Smooth muscle cell (in vitro differentiated cells): ENCODE measurements at regions not wholly inside any gene's neighbourhood (a gene's known extent, or its start where the extent isn't known, plus 50 kb on each side); places are given as distances from the start of the nearest gene placed in this dataset.
A peak's percentile ranks its signal among the peaks of the same experiment; 100 is the strongest.

Source experiments
- DNase-seq: peaks from one replicate; lab custom pipeline; 2025; ENCODE audit not compliant: unreplicated experiment; lab: John Stamatoyannopoulos, UW
- H2AFZ ChIP-seq: fragments of 200-600 bp; sonication (generic); 2 replicates; pipeline ENCODE4 v1.6.0; 2016; ENCODE audit warnings: antibody characterized with exemption, low read depth, mild to moderate bottlenecking
- H3F3A ChIP-seq: fragments of 200-600 bp; sonication (generic); 2 replicates; pipeline ENCODE4 v1.6.0; 2017; ENCODE audit warnings: antibody characterized with exemption, low read depth
- H3K27ac ChIP-seq: fragments of 200-600 bp; sonication (generic); 2 replicates; pipeline ENCODE4 v1.5.1; 2016; ENCODE audit warnings: low read depth, mild to moderate bottlenecking
- H3K27me3 ChIP-seq: fragments of 200-600 bp; sonication (generic); 2 replicates; pipeline ENCODE4 v1.6.1; 2016; ENCODE audit warnings: low read depth, mild to moderate bottlenecking
- H3K36me3 ChIP-seq: fragments of 200-600 bp; sonication (generic); 2 replicates; pipeline ENCODE4 v1.5.1; 2016; ENCODE audit warnings: low read depth
- H3K4me1 ChIP-seq: fragments of 200-600 bp; sonication (generic); 2 replicates; pipeline ENCODE4 v1.5.1; 2016; ENCODE audit warnings: low read depth
- H3K4me2 ChIP-seq: fragments of 200-600 bp; sonication (generic); 2 replicates; pipeline ENCODE4 v1.6.0; 2016; ENCODE audit warnings: mild to moderate bottlenecking
- H3K4me3 ChIP-seq: fragments of 200-600 bp; sonication (generic); 2 replicates; pipeline ENCODE4 v1.5.1; 2016; ENCODE audit warnings: mild to moderate bottlenecking
- H3K79me2 ChIP-seq: fragments of 200-600 bp; sonication (generic); 2 replicates; pipeline ENCODE4 v1.6.0; 2016; ENCODE audit warnings: low read depth, mild to moderate bottlenecking
- H3K9ac ChIP-seq: fragments of 200-600 bp; sonication (generic); 2 replicates; pipeline ENCODE4 v1.6.0; 2016; ENCODE audit warnings: low read depth
- H3K9me3 ChIP-seq: fragments of 200-600 bp; sonication (generic); replicated peaks from 2 replicates; pipeline ENCODE4 v1.5.1; 2016; ENCODE audit warnings: low read depth
- H4K20me1 ChIP-seq: fragments of 200-600 bp; sonication (generic); 2 replicates; pipeline ENCODE4 v1.6.0; 2016; ENCODE audit warnings: low read depth
- CTCF ChIP-seq: fragments of 200-600 bp; sonication (generic); IDR thresholded peaks from 2 replicates; pipeline ENCODE4 v1.5.1; 2017; ENCODE audit warnings: borderline replicate concordance, mild to moderate bottlenecking, antibody characterized with exemption; ENCODE audit not compliant: insufficient read depth, poor library complexity, severe bottlenecking
- WGBS: methylation state at CpG from one replicate; pipeline ENCODE4 v1.1.7; 2016; ENCODE audit warnings: low lambda C conversion rate; 5-methylcytosine and 5-hydroxymethylcytosine counted together

GRCh38 chr7:85773116-85773728, 586.4 kb upstream of the SEMA3D start:
- peak overlapping the region; percentile 55 for H3K27ac ChIP-seq
- no peak for TF ChIP-seq CTCF
- H3K4me1 ChIP-seq, result no peaks in the 10 kb centered on the region
- H3F3A ChIP-seq, result no peaks in the 10 kb centered on the region
- H3K9ac ChIP-seq, result no peak overlapping the region
- H3K4me2 ChIP-seq, result peak overlapping the region; percentile 53
- H3K27me3 ChIP-seq, result no peaks in the 10 kb centered on the region
- H3K9me3 ChIP-seq, result no peaks in the 10 kb centered on the region
- H3K4me3 ChIP-seq, result no peak overlapping the region
- 38% methylated on average over 2 of the region's 2 CpGs for WGBS
- H3K36me3 ChIP-seq, result no peaks in the 10 kb centered on the region
- H2AFZ ChIP-seq, result peak overlapping the region; percentile 71
- no peaks in the 10 kb centered on the region for H4K20me1 ChIP-seq
- no peak for DNase-seq
- no peaks in the 10 kb centered on the region for H3K79me2 ChIP-seq

- Histone ChIP-seq H3K9ac (no peak overlapping the region), H3K4me2 (no peak overlapping the region), H3K4me3 (no peak overlapping the region), H3K79me2 (no peaks in the 10 kb centered on the region), H3K4me1 (peaks cover under 1% of the 10 kb centered on the region), H3K36me3 (no peaks in the 10 kb centered on the region), H4K20me1 (no peaks in the 10 kb centered on the region), H3K9me3 (no peaks in the 10 kb centered on the region), H2AFZ (no peak overlapping the region), H3F3A (no peaks in the 10 kb centered on the region), H3K27me3 (no peaks in the 10 kb centered on the region), H3K27ac (no peak overlapping the region)
- DNase-seq, result no peak
- no peak for TF ChIP-seq CTCF
- 78% methylated on average over 3 of the region's 3 CpGs for WGBS
These were observed 584.7 kb upstream of the SEMA3D start for GRCh38 chr7:85771516-85771915.

DNA sequence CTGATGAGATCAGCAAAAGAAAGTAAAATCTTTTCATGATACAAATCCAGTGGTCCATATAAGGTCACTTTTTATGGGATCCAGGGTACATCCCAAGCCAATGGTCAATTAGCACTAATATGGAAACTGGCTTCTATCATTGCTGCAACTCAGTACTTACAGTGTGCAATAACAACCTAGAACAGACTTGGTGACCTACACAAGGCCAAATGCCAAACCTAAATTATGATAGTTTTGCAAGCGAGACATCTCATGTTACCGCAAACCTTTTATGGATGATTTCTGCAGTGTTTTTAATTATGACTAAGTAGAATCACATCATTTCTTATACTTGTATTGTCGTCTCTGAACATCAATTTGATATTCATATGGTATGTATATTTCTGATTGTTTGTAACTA, 583.5 kb upstream of the SEMA3D start:
- Histone ChIP-seq H3K9ac (no peak overlapping the region), H3K4me1 (peaks cover 10% of the 10 kb centered on the region), H3K79me2 (no peaks in the 10 kb centered on the region), H3K4me2 (no peak overlapping the region), H3K9me3 (no peaks in the 10 kb centered on the region), H4K20me1 (no peaks in the 10 kb centered on the region), H3K27ac (no peak overlapping the region), H3K36me3 (no peaks in the 10 kb centered on the region), H3K4me3 (no peak overlapping the region), H2AFZ (no peak overlapping the region), H3K27me3 (no peaks in the 10 kb centered on the region), H3F3A (no peaks in the 10 kb centered on the region)
- no peak for TF ChIP-seq CTCF
- 90% methylated on average over 3 of the region's 3 CpGs for WGBS
- no peak for DNase-seq

DNA sequence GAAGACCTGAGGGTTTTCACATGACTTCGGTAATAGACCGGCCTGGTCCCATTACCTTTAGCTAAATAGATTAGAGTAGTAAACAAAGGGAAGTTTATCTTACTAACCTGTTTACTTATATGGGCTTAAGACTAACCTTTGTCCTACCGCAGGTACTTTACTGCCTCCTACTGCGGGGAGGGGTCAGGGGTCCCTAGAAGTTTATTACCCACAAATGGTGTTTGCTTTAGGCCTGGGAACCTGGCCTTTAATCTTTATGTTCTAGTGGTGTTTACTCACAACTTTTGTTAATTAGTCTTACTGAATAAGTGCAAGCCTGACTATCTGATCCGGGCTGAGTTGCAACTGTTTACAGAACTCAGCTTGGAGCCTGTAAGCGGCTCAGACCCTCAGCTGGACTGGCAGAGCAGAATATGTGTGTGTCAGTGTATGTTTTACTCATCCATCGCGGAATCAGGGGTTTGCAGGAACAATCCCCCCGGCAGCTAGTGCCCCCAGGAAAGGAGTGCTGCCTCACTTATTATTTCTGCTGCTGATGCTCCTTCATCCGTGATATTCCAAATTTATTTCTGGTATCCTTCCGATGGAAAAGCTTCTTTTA, 578.9 kb upstream of the SEMA3D start:
- H4K20me1 ChIP-seq, result no peaks in the 10 kb centered on the region
- H3K4me1 ChIP-seq, result peaks cover 10% of the 10 kb centered on the region
- no peak overlapping the region for H2AFZ ChIP-seq
- DNase-seq, result no peak
- TF ChIP-seq CTCF, result no peak
- H3K36me3 ChIP-seq, result no peaks in the 10 kb centered on the region
- peak overlapping the region; percentile 27 for H3K4me3 ChIP-seq
- no peaks in the 10 kb centered on the region for H3K79me2 ChIP-seq
- no peaks in the 10 kb centered on the region for H3K27me3 ChIP-seq
- H3K9me3 ChIP-seq, result no peaks in the 10 kb centered on the region
- no peak overlapping the region for H3K27ac ChIP-seq
- no peak overlapping the region for H3K9ac ChIP-seq
- no peaks in the 10 kb centered on the region for H3F3A ChIP-seq
- WGBS, result 47% methylated on average over 11 of the region's 11 CpGs
- H3K4me2 ChIP-seq, result no peak overlapping the region
